HCT116 (cell line): ENCODE measurements at regions not wholly inside any gene's neighbourhood (a gene's known extent, or its start where the extent isn't known, plus 50 kb on each side); places are given as distances from the start of the nearest gene placed in this dataset.

Source experiments
- CBX3 ChIP-seq: IDR thresholded peaks from 2 replicates; pipeline ENCODE4 v1.6.1; 2012; ENCODE audit warnings: low read depth
- EZH2 ChIP-seq: fragments of 200-600 bp; sonication (generic); IDR thresholded peaks from 2 replicates; pipeline ENCODE4 v1.6.1; 2017; ENCODE audit warnings: antibody characterized with exemption, mixed run types
- EZH2phosphoT487 ChIP-seq: fragments of 200-600 bp; IDR thresholded peaks from 2 replicates; pipeline ENCODE4 v1.6.1; 2018; ENCODE audit warnings: antibody characterized with exemption, borderline replicate concordance
- POLR2A ChIP-seq: IDR thresholded peaks from 2 replicates; pipeline ENCODE4 v1.7.0; 2011; ENCODE audit warnings: borderline replicate concordance; ENCODE audit not compliant: insufficient read depth, insufficient read length; ENCODE audit errors: extremely low read depth
- POLR2AphosphoS5 ChIP-seq: IDR thresholded peaks from 2 replicates; pipeline ENCODE4 v1.6.1; 2011; ENCODE audit warnings: mild to moderate bottlenecking, low read depth, low read length, moderate library complexity
- RAD21 ChIP-seq: IDR thresholded peaks from 2 replicates; pipeline ENCODE4 v1.6.1; 2012; ENCODE audit warnings: low read depth, mild to moderate bottlenecking
- SIN3A ChIP-seq: IDR thresholded peaks from 2 replicates; pipeline ENCODE4 v1.6.1; 2012; ENCODE audit warnings: low read depth
- SP1 ChIP-seq: IDR thresholded peaks from 2 replicates; pipeline ENCODE4 v1.6.1; 2012; ENCODE audit warnings: low read depth
- TCF7L2 ChIP-seq: IDR thresholded peaks from 2 replicates; pipeline ENCODE4 v1.7.0; 2011; ENCODE audit warnings: borderline replicate concordance, inconsistent platforms; ENCODE audit not compliant: insufficient read depth, insufficient read length; ENCODE audit errors: extremely low read depth
- ZNF274 ChIP-seq: fragments of 200-500 bp; sonication (Bioruptor generic); IDR thresholded peaks from 2 replicates; pipeline ENCODE4 v1.6.1; 2014; ENCODE audit warnings: mild to moderate bottlenecking, low read depth, low read length, inconsistent platforms
- TF ChIP-seq, protein P1 (sequence below), 3 experiments: fragments of 200-600 bp in 1 of 3; sonication (generic) in 1 of 3; IDR thresholded peaks in 2 of 3; conservative IDR thresholded peaks in 1 of 3; 2 replicates each; pipeline ENCODE4 v1.5.1; 2012 to 2017; ENCODE audit warnings: low read depth in 2 of 3, low read length in 2 of 3, antibody characterized with exemption in 1 of 3, borderline replicate concordance in 1 of 3, control low read depth in 1 of 3, mild to moderate bottlenecking in 1 of 3, mixed read lengths in 1 of 3, mixed run types in 1 of 3, moderate library complexity in 1 of 3; ENCODE audit not compliant: insufficient read depth in 1 of 3
- TF ChIP-seq, protein P2 (sequence below): IDR thresholded peaks from 2 replicates; pipeline ENCODE4 v1.6.1; 2012; ENCODE audit warnings: low read depth
- TF ChIP-seq, protein P3 (sequence below): IDR thresholded peaks from 2 replicates; pipeline ENCODE4 v1.6.1; 2012
- TF ChIP-seq, protein P4 (sequence below): IDR thresholded peaks from 2 replicates; pipeline ENCODE4 v1.6.1; 2012

DNA sequence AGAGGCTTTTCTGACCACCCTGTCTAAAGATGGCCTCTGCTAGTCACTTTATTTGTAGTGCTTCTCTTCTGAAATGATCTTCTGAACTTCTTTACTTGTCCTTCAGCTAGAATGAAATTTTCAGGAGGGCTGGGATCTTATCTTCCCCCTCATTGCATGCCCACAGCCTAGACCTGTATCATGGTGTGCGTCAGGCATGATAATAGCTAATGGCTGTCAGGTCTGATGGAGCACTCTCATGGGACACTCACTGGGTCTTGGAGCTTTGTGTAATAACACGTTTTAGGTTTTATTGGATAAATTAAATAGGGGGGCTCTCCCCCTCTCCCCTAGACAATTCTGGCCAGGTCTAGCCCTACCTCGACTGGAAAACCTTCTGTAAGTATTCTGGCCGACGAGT lies 97.1 kb upstream of the NRXN3 start:
- TF ChIP-seq, protein P1, sequence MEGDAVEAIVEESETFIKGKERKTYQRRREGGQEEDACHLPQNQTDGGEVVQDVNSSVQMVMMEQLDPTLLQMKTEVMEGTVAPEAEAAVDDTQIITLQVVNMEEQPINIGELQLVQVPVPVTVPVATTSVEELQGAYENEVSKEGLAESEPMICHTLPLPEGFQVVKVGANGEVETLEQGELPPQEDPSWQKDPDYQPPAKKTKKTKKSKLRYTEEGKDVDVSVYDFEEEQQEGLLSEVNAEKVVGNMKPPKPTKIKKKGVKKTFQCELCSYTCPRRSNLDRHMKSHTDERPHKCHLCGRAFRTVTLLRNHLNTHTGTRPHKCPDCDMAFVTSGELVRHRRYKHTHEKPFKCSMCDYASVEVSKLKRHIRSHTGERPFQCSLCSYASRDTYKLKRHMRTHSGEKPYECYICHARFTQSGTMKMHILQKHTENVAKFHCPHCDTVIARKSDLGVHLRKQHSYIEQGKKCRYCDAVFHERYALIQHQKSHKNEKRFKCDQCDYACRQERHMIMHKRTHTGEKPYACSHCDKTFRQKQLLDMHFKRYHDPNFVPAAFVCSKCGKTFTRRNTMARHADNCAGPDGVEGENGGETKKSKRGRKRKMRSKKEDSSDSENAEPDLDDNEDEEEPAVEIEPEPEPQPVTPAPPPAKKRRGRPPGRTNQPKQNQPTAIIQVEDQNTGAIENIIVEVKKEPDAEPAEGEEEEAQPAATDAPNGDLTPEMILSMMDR (IDR thresholded peaks at IDR 0.05 in 2 of 3, conservative IDR thresholded peaks at IDR 0.05 in 1 of 3; ENCODE audit: borderline replicate concordance in 1 of 3, insufficient read depth in 1 of 3, low read depth in 2 of 3, low read length in 2 of 3), result no peak
- no peak for TF ChIP-seq TCF7L2
- TF ChIP-seq EZH2, result no peak
- no peak for TF ChIP-seq POLR2AphosphoS5
- TF ChIP-seq POLR2A, result no peak
- TF ChIP-seq SIN3A, result no peak
- TF ChIP-seq SP1, result no peak
- no peak for TF ChIP-seq CBX3
- no peak for TF ChIP-seq EZH2phosphoT487
- TF ChIP-seq, protein P2, sequence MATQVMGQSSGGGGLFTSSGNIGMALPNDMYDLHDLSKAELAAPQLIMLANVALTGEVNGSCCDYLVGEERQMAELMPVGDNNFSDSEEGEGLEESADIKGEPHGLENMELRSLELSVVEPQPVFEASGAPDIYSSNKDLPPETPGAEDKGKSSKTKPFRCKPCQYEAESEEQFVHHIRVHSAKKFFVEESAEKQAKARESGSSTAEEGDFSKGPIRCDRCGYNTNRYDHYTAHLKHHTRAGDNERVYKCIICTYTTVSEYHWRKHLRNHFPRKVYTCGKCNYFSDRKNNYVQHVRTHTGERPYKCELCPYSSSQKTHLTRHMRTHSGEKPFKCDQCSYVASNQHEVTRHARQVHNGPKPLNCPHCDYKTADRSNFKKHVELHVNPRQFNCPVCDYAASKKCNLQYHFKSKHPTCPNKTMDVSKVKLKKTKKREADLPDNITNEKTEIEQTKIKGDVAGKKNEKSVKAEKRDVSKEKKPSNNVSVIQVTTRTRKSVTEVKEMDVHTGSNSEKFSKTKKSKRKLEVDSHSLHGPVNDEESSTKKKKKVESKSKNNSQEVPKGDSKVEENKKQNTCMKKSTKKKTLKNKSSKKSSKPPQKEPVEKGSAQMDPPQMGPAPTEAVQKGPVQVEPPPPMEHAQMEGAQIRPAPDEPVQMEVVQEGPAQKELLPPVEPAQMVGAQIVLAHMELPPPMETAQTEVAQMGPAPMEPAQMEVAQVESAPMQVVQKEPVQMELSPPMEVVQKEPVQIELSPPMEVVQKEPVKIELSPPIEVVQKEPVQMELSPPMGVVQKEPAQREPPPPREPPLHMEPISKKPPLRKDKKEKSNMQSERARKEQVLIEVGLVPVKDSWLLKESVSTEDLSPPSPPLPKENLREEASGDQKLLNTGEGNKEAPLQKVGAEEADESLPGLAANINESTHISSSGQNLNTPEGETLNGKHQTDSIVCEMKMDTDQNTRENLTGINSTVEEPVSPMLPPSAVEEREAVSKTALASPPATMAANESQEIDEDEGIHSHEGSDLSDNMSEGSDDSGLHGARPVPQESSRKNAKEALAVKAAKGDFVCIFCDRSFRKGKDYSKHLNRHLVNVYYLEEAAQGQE, result no peak
- TF ChIP-seq, protein P3, sequence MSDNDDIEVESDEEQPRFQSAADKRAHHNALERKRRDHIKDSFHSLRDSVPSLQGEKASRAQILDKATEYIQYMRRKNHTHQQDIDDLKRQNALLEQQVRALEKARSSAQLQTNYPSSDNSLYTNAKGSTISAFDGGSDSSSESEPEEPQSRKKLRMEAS, result no peak
- no peak for TF ChIP-seq ZNF274
- TF ChIP-seq RAD21, result no peak
- TF ChIP-seq, protein P4, sequence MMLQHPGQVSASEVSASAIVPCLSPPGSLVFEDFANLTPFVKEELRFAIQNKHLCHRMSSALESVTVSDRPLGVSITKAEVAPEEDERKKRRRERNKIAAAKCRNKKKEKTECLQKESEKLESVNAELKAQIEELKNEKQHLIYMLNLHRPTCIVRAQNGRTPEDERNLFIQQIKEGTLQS, result no peak
